Endothelial cell (in vitro differentiated cells): ENCODE measurements at regions not wholly inside any gene's neighbourhood (a gene's known extent, or its start where the extent isn't known, plus 50 kb on each side); places are given as distances from the start of the nearest gene placed in this dataset.

Experiments
- DNase-seq: peaks from one replicate; pipeline ENCODE4 v3.0.0; 2021; ENCODE audit warnings: low spot score
- H3K27ac Mint-ChIP-seq: one replicate; pipeline ENCODE4 v1.8.0; 2021; ENCODE audit warnings: mixed read lengths, inconsistent platforms; ENCODE audit not compliant: unreplicated experiment
- H3K27me3 Mint-ChIP-seq: one replicate; pipeline ENCODE4 v1.8.0; 2021; ENCODE audit warnings: mild to moderate bottlenecking, moderate library complexity, mixed read lengths, inconsistent platforms; ENCODE audit not compliant: unreplicated experiment
- H3K36me3 Mint-ChIP-seq: one replicate; pipeline ENCODE4 v1.8.0; 2021; ENCODE audit warnings: mild to moderate bottlenecking, low read depth, mixed read lengths, inconsistent platforms; ENCODE audit not compliant: unreplicated experiment
- H3K4me1 Mint-ChIP-seq: one replicate; pipeline ENCODE4 v1.8.0; 2021; ENCODE audit warnings: mild to moderate bottlenecking, mixed read lengths, inconsistent platforms; ENCODE audit not compliant: unreplicated experiment
- H3K4me3 Mint-ChIP-seq: one replicate; pipeline ENCODE4 v1.8.0; 2021; ENCODE audit warnings: mild to moderate bottlenecking, mixed read lengths, inconsistent platforms; ENCODE audit not compliant: unreplicated experiment
- H3K9me3 Mint-ChIP-seq: one replicate; pipeline ENCODE4 v1.8.0; 2021; ENCODE audit warnings: mixed read lengths, inconsistent platforms; ENCODE audit not compliant: unreplicated experiment
- TF ChIP-seq, protein P1 (sequence below): fragments of 200-600 bp; sonication (generic); IDR thresholded peaks from one replicate; pipeline ENCODE4 v1.5.0; 2021; ENCODE audit warnings: antibody characterized with exemption; ENCODE audit not compliant: unreplicated experiment

DNA sequence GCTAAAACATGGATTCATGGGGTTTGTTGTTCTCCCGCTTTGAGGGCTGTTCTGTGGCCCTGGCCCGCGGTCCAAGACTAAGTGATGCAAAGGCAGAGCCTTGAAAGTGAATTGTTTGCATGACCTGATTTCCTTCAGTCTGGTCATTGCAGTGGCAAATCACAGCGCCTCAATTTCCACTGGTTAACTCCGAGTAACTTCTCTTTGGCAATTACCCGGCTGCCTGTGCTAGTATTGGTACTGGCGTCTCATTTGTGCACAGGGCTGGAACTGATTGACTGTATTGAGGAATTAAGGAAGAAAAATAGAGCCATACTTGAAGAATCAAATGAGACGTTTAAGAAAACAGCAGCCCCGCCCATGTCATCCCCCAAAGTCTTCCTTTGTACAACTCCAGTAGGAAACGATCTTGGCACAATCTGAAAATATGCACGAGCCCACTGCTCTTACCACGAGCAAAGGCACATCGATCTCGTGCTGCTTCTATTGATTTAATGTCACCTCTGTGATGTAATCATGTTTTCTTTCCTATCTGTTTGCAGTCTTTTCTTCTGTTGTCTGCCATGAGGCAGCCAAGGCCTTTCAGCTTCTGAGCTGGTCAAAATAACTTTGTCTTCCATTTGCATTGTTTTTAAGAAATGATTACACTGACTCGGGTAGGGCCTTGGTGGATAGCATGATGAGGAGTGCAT is 60.6 kb upstream of the SHH start:
- Mint-ChIP-seq H3K36me3 (no peaks in the 10 kb centered on the region), H3K9me3 (no peaks in the 10 kb centered on the region), H3K4me3 (no peak overlapping the region), H3K27me3 (no peaks in the 10 kb centered on the region), H3K27ac (no peak overlapping the region), H3K4me1 (no peaks in the 10 kb centered on the region)
- no peak for DNase-seq
- TF ChIP-seq, protein P1, sequence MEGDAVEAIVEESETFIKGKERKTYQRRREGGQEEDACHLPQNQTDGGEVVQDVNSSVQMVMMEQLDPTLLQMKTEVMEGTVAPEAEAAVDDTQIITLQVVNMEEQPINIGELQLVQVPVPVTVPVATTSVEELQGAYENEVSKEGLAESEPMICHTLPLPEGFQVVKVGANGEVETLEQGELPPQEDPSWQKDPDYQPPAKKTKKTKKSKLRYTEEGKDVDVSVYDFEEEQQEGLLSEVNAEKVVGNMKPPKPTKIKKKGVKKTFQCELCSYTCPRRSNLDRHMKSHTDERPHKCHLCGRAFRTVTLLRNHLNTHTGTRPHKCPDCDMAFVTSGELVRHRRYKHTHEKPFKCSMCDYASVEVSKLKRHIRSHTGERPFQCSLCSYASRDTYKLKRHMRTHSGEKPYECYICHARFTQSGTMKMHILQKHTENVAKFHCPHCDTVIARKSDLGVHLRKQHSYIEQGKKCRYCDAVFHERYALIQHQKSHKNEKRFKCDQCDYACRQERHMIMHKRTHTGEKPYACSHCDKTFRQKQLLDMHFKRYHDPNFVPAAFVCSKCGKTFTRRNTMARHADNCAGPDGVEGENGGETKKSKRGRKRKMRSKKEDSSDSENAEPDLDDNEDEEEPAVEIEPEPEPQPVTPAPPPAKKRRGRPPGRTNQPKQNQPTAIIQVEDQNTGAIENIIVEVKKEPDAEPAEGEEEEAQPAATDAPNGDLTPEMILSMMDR, result no peak

DNA sequence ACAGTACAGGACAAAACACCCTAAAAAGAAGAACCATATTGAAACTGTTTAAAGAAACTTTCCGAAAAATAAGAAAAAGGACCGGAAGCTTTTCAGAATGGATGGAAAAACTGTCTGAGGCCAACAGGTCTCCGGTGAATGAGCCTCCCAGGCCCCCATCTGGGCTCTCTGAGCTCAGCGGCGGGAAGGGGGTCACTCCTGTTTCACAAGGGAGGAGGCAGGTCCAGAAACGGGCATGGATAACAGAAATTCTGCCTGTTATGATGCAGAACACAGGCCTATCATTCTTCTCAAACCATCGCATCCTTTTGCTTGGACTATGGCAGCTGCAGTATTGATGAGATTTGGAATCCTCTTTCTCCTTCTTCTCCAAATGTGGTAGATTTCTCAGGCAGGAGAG is 58.9 kb upstream of the SHH start:
- Mint-ChIP-seq H3K4me1 (no peaks in the 10 kb centered on the region), H3K4me3 (no peak overlapping the region), H3K36me3 (no peaks in the 10 kb centered on the region), H3K27me3 (no peaks in the 10 kb centered on the region), H3K27ac (no peak overlapping the region), H3K9me3 (no peaks in the 10 kb centered on the region)
- DNase-seq, result no peak
- TF ChIP-seq, protein P1, result no peak

DNA sequence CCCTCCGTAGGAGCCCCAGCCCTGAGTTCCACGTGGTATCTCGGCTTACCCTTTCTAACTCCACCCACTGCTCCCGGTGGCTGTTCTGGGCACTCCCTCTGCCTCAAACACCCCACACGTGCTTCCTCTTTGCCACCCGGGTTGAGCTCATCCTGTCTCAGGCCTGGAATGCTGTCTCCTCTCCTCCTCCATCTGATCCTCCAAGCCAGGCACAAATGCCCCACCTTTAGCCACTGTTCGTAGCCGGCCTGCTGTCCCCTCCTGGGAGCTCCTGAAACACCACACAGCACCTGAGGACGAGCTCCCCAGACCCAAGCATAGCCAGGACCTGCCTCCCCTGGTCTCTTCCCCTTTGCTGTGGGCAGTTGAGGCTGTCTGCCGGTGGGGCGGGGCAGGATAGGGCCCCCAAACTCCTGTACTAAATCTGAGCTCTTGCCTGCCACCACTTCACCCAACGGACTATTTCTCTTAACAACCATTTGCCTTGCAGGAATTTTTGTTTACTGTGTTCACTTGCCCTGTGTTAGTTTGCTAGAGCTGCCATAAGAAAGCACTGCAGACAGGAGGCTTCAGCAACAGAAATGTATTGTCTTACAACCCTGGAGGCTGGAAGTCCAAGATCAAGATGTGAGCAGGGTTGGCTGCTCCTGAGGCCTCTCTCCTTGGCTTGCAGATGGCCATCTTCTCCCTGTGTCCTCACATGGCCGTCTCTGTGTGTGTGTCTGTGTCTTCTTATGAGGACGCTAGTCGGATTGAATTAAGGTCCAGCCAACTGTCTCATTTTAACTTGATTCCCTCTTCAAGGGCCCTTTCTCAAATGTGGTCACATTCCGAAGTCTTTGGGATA is 58.3 kb upstream of the SHH start:
- Mint-ChIP-seq H3K36me3 (no peaks in the 10 kb centered on the region), H3K4me3 (no peak overlapping the region), H3K27ac (no peak overlapping the region), H3K4me1 (no peaks in the 10 kb centered on the region), H3K9me3 (no peaks in the 10 kb centered on the region), H3K27me3 (peaks cover 2% of the 10 kb centered on the region)
- TF ChIP-seq, protein P1, result no peak
- DNase-seq, result no peak

DNA sequence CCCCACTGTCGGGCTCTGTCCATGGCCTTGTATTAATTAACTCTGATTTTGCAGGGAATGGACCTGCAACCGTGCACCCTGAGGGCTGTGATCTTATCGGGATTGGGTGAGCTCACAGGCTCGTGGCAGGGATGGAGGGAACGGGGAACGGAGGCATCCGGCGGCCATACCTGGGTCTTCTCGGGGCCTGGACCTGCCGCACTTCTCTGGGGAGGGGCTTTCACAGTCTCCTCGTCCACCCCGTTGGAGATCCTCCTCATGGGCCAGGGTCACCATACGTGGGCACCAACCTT is 57.5 kb upstream of the SHH start:
- DNase-seq, result no peak
- H3K36me3 Mint-ChIP-seq, result no peaks in the 10 kb centered on the region
- H3K4me1 Mint-ChIP-seq, result no peaks in the 10 kb centered on the region
- no peak overlapping the region for H3K27ac Mint-ChIP-seq
- H3K9me3 Mint-ChIP-seq, result no peaks in the 10 kb centered on the region
- H3K27me3 Mint-ChIP-seq, result peaks cover 2% of the 10 kb centered on the region
- H3K4me3 Mint-ChIP-seq, result no peak overlapping the region
- TF ChIP-seq, protein P1, result no peak
